ENCODE measurements at regions not wholly inside any gene's neighbourhood (a gene's known extent, or its start where the extent isn't known, plus 50 kb on each side); places are given as distances from the start of the nearest gene placed in this dataset.

DNA sequence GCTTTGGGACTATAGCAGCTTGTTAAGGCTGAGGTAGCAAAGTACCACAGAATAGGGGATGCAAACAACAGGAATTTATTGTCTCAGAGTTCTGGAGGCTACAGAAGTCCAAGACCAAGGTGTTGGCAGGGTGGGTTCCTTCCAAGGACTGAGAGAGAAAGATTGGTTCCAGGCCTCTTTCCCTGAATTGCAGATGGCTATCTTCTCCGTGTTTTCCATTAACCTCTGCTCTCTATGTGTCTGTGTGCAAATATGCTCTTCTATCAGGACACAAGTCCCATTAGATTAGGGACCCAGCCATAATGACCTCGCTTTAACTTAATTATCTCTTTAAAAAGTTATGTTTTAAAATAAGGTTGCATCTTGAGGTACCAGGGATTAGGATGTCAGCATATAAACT lies 1732.9 kb upstream of the SLC10A2 start:
- TF ChIP-seq POLR2A (IDR thresholded peaks at IDR 0.05): no peak
- TF ChIP-seq, protein P1, sequence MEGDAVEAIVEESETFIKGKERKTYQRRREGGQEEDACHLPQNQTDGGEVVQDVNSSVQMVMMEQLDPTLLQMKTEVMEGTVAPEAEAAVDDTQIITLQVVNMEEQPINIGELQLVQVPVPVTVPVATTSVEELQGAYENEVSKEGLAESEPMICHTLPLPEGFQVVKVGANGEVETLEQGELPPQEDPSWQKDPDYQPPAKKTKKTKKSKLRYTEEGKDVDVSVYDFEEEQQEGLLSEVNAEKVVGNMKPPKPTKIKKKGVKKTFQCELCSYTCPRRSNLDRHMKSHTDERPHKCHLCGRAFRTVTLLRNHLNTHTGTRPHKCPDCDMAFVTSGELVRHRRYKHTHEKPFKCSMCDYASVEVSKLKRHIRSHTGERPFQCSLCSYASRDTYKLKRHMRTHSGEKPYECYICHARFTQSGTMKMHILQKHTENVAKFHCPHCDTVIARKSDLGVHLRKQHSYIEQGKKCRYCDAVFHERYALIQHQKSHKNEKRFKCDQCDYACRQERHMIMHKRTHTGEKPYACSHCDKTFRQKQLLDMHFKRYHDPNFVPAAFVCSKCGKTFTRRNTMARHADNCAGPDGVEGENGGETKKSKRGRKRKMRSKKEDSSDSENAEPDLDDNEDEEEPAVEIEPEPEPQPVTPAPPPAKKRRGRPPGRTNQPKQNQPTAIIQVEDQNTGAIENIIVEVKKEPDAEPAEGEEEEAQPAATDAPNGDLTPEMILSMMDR (IDR thresholded peaks at IDR 0.05): no peak

All from vagina (tissue), 2 donors.